Upper lobe of right lung (tissue), 1 donor: ENCODE measurements at regions not wholly inside any gene's neighbourhood (a gene's known extent, or its start where the extent isn't known, plus 50 kb on each side); places are given as distances from the start of the nearest gene placed in this dataset.

ENCODE experiments used
- ATAC-seq: fragments of 200-7000 bp; cut with Tn5 transposase; one replicate; pipeline ENCODE4 v1.9.1; 2020; ENCODE audit warnings: mild to moderate bottlenecking, moderate library complexity
- DNase-seq: peaks from one replicate; pipeline ENCODE4 v3.0.0-alpha.2; 2020
- H3K27ac ChIP-seq: fragments of 200-600 bp; one replicate; pipeline ENCODE4 v1.8.0; 2022
- H3K27me3 ChIP-seq: fragments of 200-600 bp; one replicate; pipeline ENCODE4 v1.8.0; 2022; ENCODE audit warnings: mild to moderate bottlenecking
- H3K36me3 ChIP-seq: fragments of 200-600 bp; one replicate; pipeline ENCODE4 v1.8.0; 2022
- H3K4me1 ChIP-seq: fragments of 200-600 bp; one replicate; pipeline ENCODE4 v1.8.0; 2022
- H3K4me3 ChIP-seq: fragments of 200-600 bp; one replicate; pipeline ENCODE4 v1.8.0; 2022; ENCODE audit warnings: mild to moderate bottlenecking
- H3K9me3 ChIP-seq: fragments of 200-600 bp; one replicate; pipeline ENCODE4 v1.8.0; 2022
- intact Hi-C: fragments of 100-400 bp; cut with DNase I; formaldehyde crosslinking; loops from one replicate; pipeline ENCODE4 v1.11.0; 2022
- TF ChIP-seq, protein P1 (sequence below): fragments of 200-600 bp; IDR thresholded peaks from one replicate; pipeline ENCODE4 v1.8.0; 2022; ENCODE audit warnings: antibody characterized with exemption
- donor health status: DM: no; HTN: yes; CAD: no; lungs with severe emphysema.

- ATAC-seq (no peak), DNase-seq (no peak)
- intact Hi-C loops = no loop called here
- no peaks in the 10 kb centered on the region for H3K27me3 ChIP-seq
- H3K36me3 ChIP-seq = no peaks in the 10 kb centered on the region
- no peaks in the 10 kb centered on the region for H3K4me1 ChIP-seq
- TF ChIP-seq, protein P1, sequence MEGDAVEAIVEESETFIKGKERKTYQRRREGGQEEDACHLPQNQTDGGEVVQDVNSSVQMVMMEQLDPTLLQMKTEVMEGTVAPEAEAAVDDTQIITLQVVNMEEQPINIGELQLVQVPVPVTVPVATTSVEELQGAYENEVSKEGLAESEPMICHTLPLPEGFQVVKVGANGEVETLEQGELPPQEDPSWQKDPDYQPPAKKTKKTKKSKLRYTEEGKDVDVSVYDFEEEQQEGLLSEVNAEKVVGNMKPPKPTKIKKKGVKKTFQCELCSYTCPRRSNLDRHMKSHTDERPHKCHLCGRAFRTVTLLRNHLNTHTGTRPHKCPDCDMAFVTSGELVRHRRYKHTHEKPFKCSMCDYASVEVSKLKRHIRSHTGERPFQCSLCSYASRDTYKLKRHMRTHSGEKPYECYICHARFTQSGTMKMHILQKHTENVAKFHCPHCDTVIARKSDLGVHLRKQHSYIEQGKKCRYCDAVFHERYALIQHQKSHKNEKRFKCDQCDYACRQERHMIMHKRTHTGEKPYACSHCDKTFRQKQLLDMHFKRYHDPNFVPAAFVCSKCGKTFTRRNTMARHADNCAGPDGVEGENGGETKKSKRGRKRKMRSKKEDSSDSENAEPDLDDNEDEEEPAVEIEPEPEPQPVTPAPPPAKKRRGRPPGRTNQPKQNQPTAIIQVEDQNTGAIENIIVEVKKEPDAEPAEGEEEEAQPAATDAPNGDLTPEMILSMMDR = no peak
- no peaks in the 10 kb centered on the region for H3K9me3 ChIP-seq
- no peak overlapping the region for H3K27ac ChIP-seq
- no peak overlapping the region for H3K4me3 ChIP-seq
These were observed 753.8 kb downstream of the REEP3 start for GRCh38 chr10:64275001-64275400.

- ATAC-seq = no peak
- Histone ChIP-seq H3K27ac (no peak overlapping the region), H3K36me3 (no peaks in the 10 kb centered on the region), H3K27me3 (no peaks in the 10 kb centered on the region), H3K4me1 (no peaks in the 10 kb centered on the region), H3K4me3 (no peak overlapping the region), H3K9me3 (no peaks in the 10 kb centered on the region)
- TF ChIP-seq, protein P1 = no peak
- no peak for DNase-seq
- intact Hi-C loops = no loop called here
These were observed 754.6 kb downstream of the REEP3 start for GRCh38 chr10:64275774-64276173.

DNA sequence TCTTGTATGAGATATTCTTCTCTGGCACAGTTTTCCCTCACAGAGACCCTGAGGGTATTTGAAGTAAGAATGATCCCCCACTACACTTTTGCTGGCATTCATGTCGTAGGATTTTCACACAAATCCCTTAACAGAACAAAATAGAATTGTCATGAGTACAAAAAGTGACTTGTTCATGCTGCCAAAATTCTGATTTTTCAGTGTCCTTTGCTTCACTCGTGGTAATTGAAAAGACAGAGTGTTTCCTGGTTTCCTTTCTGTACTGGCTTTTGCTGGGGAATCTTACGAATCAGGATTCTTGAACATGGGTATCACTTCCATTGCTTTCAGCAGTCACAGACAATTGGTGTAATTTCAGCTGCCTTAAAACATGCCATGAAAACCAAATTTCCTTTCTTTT lies 756.3 kb downstream of the REEP3 start:
- no peak for ATAC-seq
- intact Hi-C loops = no loop called here
- Histone ChIP-seq H3K27me3 (no peaks in the 10 kb centered on the region), H3K27ac (no peak overlapping the region), H3K36me3 (no peaks in the 10 kb centered on the region), H3K4me3 (no peak overlapping the region), H3K9me3 (no peaks in the 10 kb centered on the region), H3K4me1 (no peaks in the 10 kb centered on the region)
- DNase-seq = no peak
- TF ChIP-seq, protein P1 = no peak

DNA sequence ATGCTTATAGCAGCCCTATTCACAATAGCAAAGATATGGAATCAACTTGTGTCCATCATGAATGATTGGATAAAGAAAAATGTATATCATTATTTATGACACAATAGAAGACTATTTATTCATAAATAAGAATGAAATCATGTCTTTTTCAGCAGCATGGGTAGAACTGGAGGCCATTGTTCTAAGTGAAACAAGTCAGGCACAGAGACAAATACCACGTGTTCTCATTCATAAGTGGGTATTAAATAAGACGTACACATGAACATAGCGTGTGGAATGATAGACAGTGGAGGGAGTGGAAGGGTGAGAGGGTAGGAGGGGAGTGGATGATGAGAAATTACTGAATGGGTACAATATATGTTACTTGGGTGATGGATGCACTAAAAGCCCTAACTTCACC lies 762.4 kb downstream of the REEP3 start:
- no peak overlapping the region for H3K4me3 ChIP-seq
- intact Hi-C loops = no loop called here
- DNase-seq (no peak), ATAC-seq (no peak)
- no peaks in the 10 kb centered on the region for H3K36me3 ChIP-seq
- H3K27ac ChIP-seq = no peak overlapping the region
- H3K9me3 ChIP-seq = no peaks in the 10 kb centered on the region
- H3K4me1 ChIP-seq = no peaks in the 10 kb centered on the region
- TF ChIP-seq, protein P1 = no peak
- no peaks in the 10 kb centered on the region for H3K27me3 ChIP-seq

GRCh38 chr10:64286533-64286932 lies 765.3 kb downstream of the REEP3 start:
- DNase-seq (no peak), ATAC-seq (no peak)
- Histone ChIP-seq H3K27me3 (no peaks in the 10 kb centered on the region), H3K36me3 (no peaks in the 10 kb centered on the region), H3K9me3 (no peaks in the 10 kb centered on the region), H3K4me3 (no peak overlapping the region), H3K4me1 (no peaks in the 10 kb centered on the region), H3K27ac (no peak overlapping the region)
- intact Hi-C loops = no loop called here
- TF ChIP-seq, protein P1 = no peak

GRCh38 chr10:64288404-64288803 lies 767.2 kb downstream of the REEP3 start:
- no peaks in the 10 kb centered on the region for H3K36me3 ChIP-seq
- no peak overlapping the region for H3K27ac ChIP-seq
- H3K9me3 ChIP-seq = no peaks in the 10 kb centered on the region
- TF ChIP-seq, protein P1 = no peak
- no peaks in the 10 kb centered on the region for H3K27me3 ChIP-seq
- no peak overlapping the region for H3K4me3 ChIP-seq
- H3K4me1 ChIP-seq = no peaks in the 10 kb centered on the region
- DNase-seq (no peak), ATAC-seq (no peak)
- intact Hi-C loops = no loop called here
